HG02981 (cell line): ENCODE measurements at regions not wholly inside any gene's neighbourhood (a gene's known extent, or its start where the extent isn't known, plus 50 kb on each side); places are given as distances from the start of the nearest gene placed in this dataset.
"Not testable (repeated sequence)": the region's sequence is repeated elsewhere in the genome, so short reads cannot be mapped to it uniquely, and the experiment has no call there.

Experiments
- ATAC-seq: cut with Tn5 transposase; IDR thresholded peaks from one replicate; pipeline ENCODE4 v1.9.1; 2021; ENCODE audit warnings: mild to moderate bottlenecking, moderate library complexity; ENCODE audit not compliant: unreplicated experiment

DNA sequence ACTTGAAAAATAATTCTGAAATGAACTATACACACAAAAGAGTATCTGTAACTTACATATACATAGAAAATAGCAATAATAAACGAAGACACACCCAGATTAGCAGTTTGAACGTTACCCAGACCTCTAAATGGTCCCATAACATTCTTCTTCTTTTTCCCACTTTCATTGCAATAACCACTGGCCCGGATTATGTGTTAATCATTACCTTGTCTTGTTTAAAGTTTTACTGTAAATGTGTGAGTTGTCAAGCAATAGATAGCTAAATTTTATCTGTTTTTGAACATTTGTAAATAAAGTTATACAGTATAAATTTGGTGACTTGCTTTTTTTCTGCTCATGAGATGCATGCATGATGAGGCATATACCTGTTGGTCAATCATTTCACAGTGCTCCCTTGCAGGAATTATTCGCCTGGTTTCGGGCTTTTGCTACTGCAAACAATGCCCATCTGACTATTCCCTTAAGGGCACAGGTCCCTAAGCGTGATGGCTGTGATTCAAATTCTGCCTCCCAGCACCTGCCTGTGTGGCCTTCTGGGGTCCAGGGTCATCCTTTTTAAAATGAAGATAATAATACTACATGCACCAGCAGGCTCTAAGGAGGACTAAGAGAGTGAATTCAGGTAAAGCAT, 66.1 kb downstream of the GADD45G start:
- no peak for ATAC-seq

DNA sequence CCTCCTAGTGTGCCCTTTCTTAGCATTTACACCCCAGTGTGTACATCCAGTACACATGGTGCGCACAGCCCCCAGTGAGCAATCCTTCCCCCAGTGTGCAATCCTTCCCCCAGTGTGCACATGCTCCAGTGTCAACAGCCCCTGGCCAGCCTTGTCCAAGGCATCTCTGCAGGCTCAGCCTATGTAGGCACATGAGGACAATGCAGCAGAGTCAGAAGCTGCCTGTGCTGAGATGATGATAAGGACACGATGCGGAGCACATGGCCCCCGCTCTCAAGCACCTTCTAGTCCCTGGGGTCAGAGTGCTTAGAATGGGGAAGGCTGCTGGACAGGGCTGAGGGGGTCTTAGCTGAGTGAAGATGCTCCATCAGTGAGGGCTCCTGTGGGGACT, 69.8 kb downstream of the GADD45G start:
- ATAC-seq, result no peak

DNA sequence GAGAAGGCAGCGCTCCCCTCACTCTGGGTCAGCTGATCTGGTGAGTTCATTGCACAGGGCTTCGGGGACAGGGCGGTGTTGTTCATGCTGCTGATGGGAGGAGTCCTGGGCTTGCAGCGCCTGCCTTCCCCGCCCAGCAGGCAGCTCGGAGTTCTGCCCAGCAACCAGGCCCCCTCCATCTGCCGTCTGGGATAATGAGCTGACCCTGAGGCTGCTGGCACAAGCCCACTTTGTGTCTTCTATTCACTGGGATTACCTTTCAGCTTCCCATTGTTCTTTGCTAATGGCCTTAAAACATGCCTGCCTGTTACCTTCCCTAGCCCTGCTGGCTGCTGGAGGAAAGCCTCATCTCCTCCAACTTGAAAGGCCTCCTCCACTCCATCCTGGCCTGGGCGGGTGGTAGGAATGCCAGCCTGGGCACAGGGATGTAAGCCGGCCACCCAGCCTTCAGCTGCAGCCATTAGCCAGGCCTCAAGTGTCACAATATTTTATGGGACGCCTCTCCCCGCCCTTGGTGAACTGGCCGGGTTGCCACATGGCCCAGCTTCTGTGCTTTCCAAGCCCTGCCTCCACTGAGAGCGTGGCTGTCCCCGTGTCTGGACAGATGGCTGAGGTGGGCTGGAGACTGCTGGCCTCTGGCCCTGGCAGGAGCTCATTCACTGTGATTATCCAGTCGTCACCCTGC, 70.4 kb downstream of the GADD45G start:
- no peak for ATAC-seq

GRCh38 chr9:89676281-89676680, 71.5 kb downstream of the GADD45G start:
- ATAC-seq, result no peak

- ATAC-seq, result no peak
Measured at GRCh38 chr9:89677702-89678395, 73.0 kb downstream of the GADD45G start.

DNA sequence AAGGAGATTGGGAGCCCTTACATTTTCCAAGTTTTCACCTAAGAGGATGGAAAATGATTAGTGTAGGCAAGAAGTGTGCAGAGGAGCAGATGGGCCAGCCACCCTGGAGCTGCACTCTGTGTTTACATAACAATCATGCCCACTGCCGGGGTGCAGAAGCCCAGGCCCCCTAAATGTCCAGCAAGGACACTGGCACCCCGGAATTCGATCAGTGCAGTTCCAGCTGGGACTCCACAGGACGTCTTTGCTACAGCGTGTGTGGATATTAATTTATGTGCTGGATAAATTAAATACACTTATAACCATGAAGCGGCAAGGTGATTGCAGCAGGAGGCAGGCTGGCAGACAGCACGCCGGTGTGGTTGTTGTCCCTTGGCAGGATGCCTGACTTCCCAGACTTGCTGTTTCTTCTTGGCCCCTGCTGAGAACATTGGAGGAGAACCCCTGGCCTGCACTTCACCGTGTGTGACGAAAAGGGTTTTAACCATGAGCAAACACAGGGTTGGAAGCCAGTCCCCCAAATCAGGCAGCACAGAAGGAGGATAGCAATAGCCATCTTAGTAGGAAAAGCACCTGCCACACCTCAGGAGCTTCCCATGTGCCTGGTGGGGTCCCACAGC, 73.7 kb downstream of the GADD45G start:
- no peak for ATAC-seq

- no peak for ATAC-seq
Measured at GRCh38 chr9:89679016-89679415, 74.2 kb downstream of the GADD45G start.

GRCh38 chr9:89679581-89679980, 74.8 kb downstream of the GADD45G start:
- ATAC-seq, result no peak

DNA sequence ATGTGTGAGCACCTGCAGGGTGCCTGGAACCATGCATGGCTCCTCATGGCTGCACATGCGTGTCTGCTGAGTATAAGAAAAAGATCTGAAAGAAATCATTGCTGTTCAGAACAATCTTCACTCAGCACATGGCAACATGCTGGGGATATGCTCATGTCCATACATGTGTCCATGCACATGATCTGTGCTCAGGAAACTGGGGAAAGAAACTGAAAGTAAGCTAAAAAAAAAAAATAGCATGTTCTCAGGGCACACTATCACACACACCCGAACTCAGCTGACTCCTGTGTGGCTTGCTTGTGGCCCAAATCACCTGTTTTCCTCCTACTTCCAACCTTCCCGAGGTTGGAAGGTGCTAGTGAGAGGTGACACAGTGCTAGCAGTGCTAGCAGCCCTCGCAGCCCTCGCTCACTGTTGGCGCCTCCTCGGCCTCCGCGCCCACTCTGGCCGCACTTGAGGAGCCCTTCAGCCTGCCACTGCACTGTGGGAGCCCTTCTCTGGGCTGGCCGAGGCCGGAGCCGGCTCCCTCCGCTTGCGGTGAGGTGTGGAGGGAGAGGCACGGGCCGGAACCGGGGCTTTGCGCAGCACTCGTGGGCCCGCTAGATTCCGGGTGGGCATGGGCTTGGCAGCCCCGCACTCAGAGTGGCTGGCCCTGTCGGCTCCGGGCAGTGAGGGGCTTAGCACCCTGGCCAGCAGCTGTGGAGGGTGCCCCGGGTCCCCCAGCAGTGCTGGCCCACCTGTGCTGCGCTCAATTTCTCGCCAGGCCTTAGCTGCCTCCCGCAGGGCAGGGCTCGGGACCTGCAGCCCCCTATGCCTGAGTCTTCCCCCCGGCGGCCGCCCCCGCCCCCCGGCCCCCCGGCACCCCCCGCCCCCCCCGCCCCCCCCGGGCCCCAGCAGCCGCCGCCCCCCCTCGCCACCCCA, 76.0 kb downstream of the GADD45G start:
- no peak for ATAC-seq

DNA sequence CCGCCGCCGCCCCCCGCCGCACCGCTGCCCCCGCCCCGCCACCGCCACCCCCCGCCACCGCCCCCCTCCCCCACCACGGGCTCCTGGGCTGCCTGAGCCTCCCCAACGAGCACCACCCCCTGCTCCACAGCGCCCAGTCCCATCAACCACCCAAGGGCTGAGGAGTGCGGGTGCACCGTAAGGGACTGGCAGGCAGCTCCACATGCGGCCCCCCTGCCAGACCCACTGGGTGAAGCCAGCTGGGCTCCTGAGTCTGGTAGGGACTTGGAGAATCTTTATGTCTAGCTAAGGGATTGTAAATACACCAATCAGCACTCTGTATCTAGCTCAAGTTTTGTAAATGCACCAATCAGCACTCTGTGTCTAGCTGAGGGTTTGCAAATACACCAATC, 76.7 kb downstream of the GADD45G start:
- not testable (repeated sequence) for ATAC-seq

DNA sequence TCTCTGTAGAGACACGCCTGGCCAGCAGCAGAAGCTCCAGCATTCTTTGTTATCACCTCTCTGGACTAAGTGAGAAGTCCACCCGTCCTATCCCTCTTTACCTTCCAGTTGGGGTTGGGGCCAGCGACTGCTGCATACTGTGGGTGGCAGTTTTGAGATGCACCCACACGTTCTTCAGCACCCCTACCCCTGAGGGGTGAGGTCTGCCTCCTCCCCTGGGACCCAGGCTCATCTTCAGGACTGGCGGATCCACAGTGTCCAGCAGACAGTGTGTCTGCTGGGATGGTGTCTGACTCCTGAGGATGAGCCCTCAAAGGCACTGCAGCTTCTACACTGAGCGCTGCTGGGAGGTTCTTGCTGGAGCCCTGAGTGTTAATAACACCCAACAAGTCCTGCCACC, 78.8 kb downstream of the GADD45G start:
- no peak for ATAC-seq

DNA sequence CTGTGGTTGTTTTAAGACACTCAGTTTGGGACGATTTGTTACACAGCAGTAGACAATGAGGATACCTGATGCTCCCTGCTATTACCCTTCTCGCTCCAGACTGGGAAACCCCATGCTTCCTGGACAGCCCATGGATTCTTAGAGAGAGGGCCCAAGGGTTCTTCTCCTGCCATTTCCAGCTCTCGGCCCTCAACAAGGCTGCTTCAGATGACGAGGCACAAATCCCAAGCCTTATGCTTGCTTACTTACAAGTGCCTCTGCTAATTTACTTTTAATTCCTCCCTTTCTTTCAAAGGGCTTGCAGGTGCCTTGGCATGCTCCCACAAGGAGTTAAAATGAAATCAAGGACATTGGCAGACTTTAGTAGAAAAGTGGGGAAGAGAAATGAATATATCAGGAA, 79.4 kb downstream of the GADD45G start:
- no peak for ATAC-seq

GRCh38 chr9:89684912-89685636, 80.3 kb downstream of the GADD45G start:
- no peak for ATAC-seq

GRCh38 chr9:89685698-89686097, 80.9 kb downstream of the GADD45G start:
- ATAC-seq, result no peak

GRCh38 chr9:89686126-89686525, 81.3 kb downstream of the GADD45G start:
- no peak for ATAC-seq

DNA sequence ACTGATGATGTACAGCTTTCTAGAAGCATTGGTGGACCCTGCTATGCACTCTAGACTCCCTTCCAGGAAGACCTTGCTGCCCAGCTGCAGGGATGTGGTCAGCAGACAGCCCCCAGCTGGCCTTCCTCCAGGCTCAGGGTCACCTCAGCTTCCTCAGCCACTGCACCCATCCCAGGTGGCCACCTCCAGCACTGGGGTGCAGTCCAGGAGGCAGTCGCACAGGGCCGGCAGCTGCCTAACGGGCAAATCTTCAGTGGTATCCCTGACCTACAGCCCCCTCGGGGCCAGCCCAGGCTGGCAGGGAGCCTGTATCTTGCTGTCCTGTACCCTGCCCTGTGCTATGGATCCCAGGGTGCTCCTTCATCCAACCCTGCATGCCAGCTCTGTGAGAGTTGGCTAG, 81.8 kb downstream of the GADD45G start:
- no peak for ATAC-seq

DNA sequence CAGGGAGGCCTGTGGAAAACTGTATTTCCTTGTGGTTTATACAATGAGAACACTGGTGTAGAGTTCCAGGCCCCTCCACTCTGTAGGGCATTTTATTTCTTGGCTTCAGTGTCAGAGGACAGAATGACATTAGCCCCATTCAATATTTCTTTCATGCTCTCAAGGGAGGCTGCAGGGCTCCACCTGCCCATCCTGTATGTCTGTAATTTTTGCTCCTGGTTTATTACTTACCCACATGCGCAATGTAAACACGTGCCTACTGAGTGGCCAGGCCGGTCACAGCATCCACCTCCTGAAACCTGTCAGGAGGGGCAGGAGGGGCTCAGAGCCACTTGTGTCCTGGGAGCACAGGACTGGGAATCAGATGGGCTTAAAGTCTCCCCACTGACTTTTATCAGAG, 82.4 kb downstream of the GADD45G start:
- ATAC-seq, result no peak

DNA sequence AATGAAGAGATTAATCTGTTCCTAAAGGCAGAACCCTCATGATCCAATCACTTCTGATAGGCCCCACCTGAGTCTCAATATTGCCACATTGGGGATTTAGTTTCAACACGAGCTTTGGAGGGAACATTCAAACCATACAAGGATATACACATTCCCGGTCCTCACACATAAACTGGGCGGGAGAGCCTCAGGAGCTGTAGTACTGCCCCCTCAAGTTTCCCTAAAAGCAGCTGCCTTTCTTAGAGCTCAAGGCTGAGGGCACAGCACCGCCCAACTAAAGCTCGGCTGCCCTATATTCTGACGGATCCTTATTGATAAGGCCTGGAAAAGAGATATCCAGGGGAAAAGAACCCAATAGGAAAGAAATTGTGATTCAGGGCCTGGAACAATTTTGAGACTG, 83.0 kb downstream of the GADD45G start:
- ATAC-seq, result no peak

GRCh38 chr9:89689321-89689720, 84.5 kb downstream of the GADD45G start:
- not testable (repeated sequence) for ATAC-seq

- peak; percentile 90 for ATAC-seq
Measured at GRCh38 chr9:89690334-89690912, 85.6 kb downstream of the GADD45G start.
